Muscle of back (tissue), 3 donors: ENCODE measurements at regions not wholly inside any gene's neighbourhood (a gene's known extent, or its start where the extent isn't known, plus 50 kb on each side); places are given as distances from the start of the nearest gene placed in this dataset.
A peak's percentile ranks its signal among the peaks of the same experiment; 100 is the strongest.
"Not testable (repeated sequence)": the region's sequence is repeated elsewhere in the genome, so short reads cannot be mapped to it uniquely, and the experiment has no call there.

Experiments
- DNase-seq, 3 donors: peaks; one replicate each; pipeline versions ENCODE4 v3.0.0 to v3.0.0-alpha.2; 2013

- no peak for DNase-seq
Measured at GRCh38 chr18:75857558-75857957, 430.1 kb upstream of the SMIM21 start.

- DNase-seq = no peak
Measured at GRCh38 chr18:75854808-75855207, 427.3 kb upstream of the SMIM21 start.

GRCh38 chr18:75854174-75854573 is 426.7 kb upstream of the SMIM21 start:
- DNase-seq = no peak

- DNase-seq = no peak
Measured at GRCh38 chr18:75846321-75846720, 418.8 kb upstream of the SMIM21 start.

- no peak for DNase-seq
Measured at GRCh38 chr18:75845413-75845812, 417.9 kb upstream of the SMIM21 start.

GRCh38 chr18:75844146-75844545 is 416.6 kb upstream of the SMIM21 start:
- DNase-seq = peak in 1 of 3 donors; percentile 11

- no peak for DNase-seq
Measured at GRCh38 chr18:75840131-75840530, 412.6 kb upstream of the SMIM21 start.

GRCh38 chr18:75839686-75840085 is 412.2 kb upstream of the SMIM21 start:
- DNase-seq = not testable (repeated sequence)

- DNase-seq = no peak
Measured at GRCh38 chr18:75839041-75839440, 411.5 kb upstream of the SMIM21 start.

GRCh38 chr18:75837316-75837715 is 409.8 kb upstream of the SMIM21 start:
- DNase-seq = no peak

- DNase-seq = peak in 1 of 3 donors; percentile 18
Measured at GRCh38 chr18:75836516-75836915, 409.0 kb upstream of the SMIM21 start.

GRCh38 chr18:75831960-75832359 is 404.5 kb upstream of the SMIM21 start:
- no peak for DNase-seq

GRCh38 chr18:75830828-75831227 is 403.3 kb upstream of the SMIM21 start:
- no peak for DNase-seq

- DNase-seq = peak in 2 of 3 donors; percentile 44 to 78
Measured at GRCh38 chr18:75829091-75829490, 401.6 kb upstream of the SMIM21 start.

- peak in 1 of 3 donors; percentile 19 for DNase-seq
Measured at GRCh38 chr18:75828379-75828778, 400.9 kb upstream of the SMIM21 start.

- peak in 1 of 3 donors; percentile 47 for DNase-seq
Measured at GRCh38 chr18:75827751-75828287, 400.3 kb upstream of the SMIM21 start.

- no peak for DNase-seq
Measured at GRCh38 chr18:75824661-75825060, 397.2 kb upstream of the SMIM21 start.

GRCh38 chr18:75823471-75823870 is 396.0 kb upstream of the SMIM21 start:
- DNase-seq = no peak

- DNase-seq = no peak
Measured at GRCh38 chr18:75818383-75818782, 390.9 kb upstream of the SMIM21 start.

- no peak for DNase-seq
Measured at GRCh38 chr18:75815767-75816166, 388.3 kb upstream of the SMIM21 start.

- DNase-seq = no peak
Measured at GRCh38 chr18:75812761-75813160, 385.3 kb upstream of the SMIM21 start.

- DNase-seq = peak in 1 of 3 donors; percentile 52
Measured at GRCh38 chr18:75810961-75811551, 383.6 kb upstream of the SMIM21 start.

- DNase-seq = peak in 1 of 3 donors; percentile 27
Measured at GRCh38 chr18:75810516-75810915, 383.0 kb upstream of the SMIM21 start.

- DNase-seq = peak in 1 of 3 donors; percentile 37
Measured at GRCh38 chr18:75809926-75810255, 382.4 kb upstream of the SMIM21 start.
